OCI-LY1 (cell line): ENCODE measurements at regions not wholly inside any gene's neighbourhood (a gene's known extent, or its start where the extent isn't known, plus 50 kb on each side); places are given as distances from the start of the nearest gene placed in this dataset.
"Not testable (repeated sequence)": the region's sequence is repeated elsewhere in the genome, so short reads cannot be mapped to it uniquely, and the experiment has no call there.

Experiments used
- EZH2 ChIP-seq: fragments of 200-600 bp; sonication (generic), shearing (Covaris generic); IDR thresholded peaks from 2 replicates; pipeline ENCODE4 v1.8.0; 2017; ENCODE audit warnings: borderline replicate concordance, mixed run types, mild to moderate bottlenecking, antibody characterized with exemption, low read length, moderate library complexity, mixed read lengths
- TF ChIP-seq, protein P1 (sequence below): fragments of 200-600 bp; sonication (generic), shearing (Covaris generic); IDR thresholded peaks from 2 replicates; pipeline ENCODE4 v1.5.1; 2017; ENCODE audit warnings: mild to moderate bottlenecking, antibody characterized with exemption, low read length, moderate library complexity, mixed read lengths

GRCh38 chr10:21438914-21439313 lies 86.6 kb downstream of the SKIDA1 start:
- TF ChIP-seq, protein P1, sequence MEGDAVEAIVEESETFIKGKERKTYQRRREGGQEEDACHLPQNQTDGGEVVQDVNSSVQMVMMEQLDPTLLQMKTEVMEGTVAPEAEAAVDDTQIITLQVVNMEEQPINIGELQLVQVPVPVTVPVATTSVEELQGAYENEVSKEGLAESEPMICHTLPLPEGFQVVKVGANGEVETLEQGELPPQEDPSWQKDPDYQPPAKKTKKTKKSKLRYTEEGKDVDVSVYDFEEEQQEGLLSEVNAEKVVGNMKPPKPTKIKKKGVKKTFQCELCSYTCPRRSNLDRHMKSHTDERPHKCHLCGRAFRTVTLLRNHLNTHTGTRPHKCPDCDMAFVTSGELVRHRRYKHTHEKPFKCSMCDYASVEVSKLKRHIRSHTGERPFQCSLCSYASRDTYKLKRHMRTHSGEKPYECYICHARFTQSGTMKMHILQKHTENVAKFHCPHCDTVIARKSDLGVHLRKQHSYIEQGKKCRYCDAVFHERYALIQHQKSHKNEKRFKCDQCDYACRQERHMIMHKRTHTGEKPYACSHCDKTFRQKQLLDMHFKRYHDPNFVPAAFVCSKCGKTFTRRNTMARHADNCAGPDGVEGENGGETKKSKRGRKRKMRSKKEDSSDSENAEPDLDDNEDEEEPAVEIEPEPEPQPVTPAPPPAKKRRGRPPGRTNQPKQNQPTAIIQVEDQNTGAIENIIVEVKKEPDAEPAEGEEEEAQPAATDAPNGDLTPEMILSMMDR = not testable (repeated sequence)
- not testable (repeated sequence) for TF ChIP-seq EZH2
